ENCODE measurements at regions not wholly inside any gene's neighbourhood (a gene's known extent, or its start where the extent isn't known, plus 50 kb on each side); places are given as distances from the start of the nearest gene placed in this dataset.

DNA sequence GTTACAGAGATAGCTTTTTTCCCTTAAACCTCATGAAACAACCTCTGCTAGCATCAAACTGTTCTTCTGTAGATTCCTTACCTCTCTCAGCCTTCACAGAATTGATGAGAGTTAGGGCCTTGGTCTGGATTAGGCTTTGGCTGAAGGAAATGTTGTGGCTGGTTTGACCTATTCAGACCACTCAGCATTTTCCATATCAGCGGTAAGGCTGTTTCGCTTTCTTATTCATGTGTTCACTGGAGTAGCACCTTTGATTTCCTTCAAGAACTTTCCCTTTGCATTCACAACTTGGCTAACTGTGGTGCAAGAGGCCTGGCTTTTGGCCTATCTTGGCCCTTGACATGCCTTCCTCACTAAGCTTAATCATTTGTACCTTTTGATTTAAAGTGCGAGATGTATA lies 50.7 kb upstream of the NRXN3 start:
- no peaks in the 10 kb centered on the region for H3K9me3 ChIP-seq (ENCODE audit: low read depth, low read length, poor library complexity, severe bottlenecking)
- TF ChIP-seq EZH2 (IDR thresholded peaks at IDR 0.05; ENCODE audit: borderline replicate concordance, low read depth, low read length, poor library complexity, severe bottlenecking) = no peak
- TF ChIP-seq, protein P1, sequence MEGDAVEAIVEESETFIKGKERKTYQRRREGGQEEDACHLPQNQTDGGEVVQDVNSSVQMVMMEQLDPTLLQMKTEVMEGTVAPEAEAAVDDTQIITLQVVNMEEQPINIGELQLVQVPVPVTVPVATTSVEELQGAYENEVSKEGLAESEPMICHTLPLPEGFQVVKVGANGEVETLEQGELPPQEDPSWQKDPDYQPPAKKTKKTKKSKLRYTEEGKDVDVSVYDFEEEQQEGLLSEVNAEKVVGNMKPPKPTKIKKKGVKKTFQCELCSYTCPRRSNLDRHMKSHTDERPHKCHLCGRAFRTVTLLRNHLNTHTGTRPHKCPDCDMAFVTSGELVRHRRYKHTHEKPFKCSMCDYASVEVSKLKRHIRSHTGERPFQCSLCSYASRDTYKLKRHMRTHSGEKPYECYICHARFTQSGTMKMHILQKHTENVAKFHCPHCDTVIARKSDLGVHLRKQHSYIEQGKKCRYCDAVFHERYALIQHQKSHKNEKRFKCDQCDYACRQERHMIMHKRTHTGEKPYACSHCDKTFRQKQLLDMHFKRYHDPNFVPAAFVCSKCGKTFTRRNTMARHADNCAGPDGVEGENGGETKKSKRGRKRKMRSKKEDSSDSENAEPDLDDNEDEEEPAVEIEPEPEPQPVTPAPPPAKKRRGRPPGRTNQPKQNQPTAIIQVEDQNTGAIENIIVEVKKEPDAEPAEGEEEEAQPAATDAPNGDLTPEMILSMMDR (conservative IDR thresholded peaks at IDR 0.05; ENCODE audit: low read depth, low read length) = no peak
- DNase-seq (ENCODE audit: low spot score) = no peak
- ChIA-PET POLR2A (ENCODE audit: low non-redundant PET) (no interaction called here), CTCF (no interaction called here)
- H3K27me3 ChIP-seq (replicated peaks; ENCODE audit: insufficient read depth, low read depth, low read length, poor library complexity) = no peaks in the 10 kb centered on the region
- BruUV-seq (replicated peaks) = no TSS peak
- H3K27ac ChIP-seq (ENCODE audit: low read depth, low read length, poor library complexity, severe bottlenecking) = no peak overlapping the region
- intact Hi-C loops (cut with micrococcal nuclease; ENCODE audit: unreplicated experiment) = no loop called here
- no peak overlapping the region for H3K4me3 ChIP-seq (ENCODE audit: low read depth, low read length, poor library complexity, severe bottlenecking)
- no peaks in the 10 kb centered on the region for H3K36me3 ChIP-seq (ENCODE audit: insufficient read depth, low read length, poor library complexity, severe bottlenecking)
- H3K4me1 ChIP-seq (ENCODE audit: insufficient read depth, low read length, poor library complexity, severe bottlenecking) = no peaks in the 10 kb centered on the region

All from A673 (cell line).